C4-2B (cell line): ENCODE measurements at regions not wholly inside any gene's neighbourhood (a gene's known extent, or its start where the extent isn't known, plus 50 kb on each side); places are given as distances from the start of the nearest gene placed in this dataset.

Experiments used
- H3K27ac ChIP-seq: fragments of 450-650 bp; 2 replicates; pipeline ENCODE4 v1.5.1; 2017
- ZFX ChIP-seq: fragments of 450-650 bp; IDR thresholded peaks from 2 replicates; pipeline ENCODE4 v1.6.1; 2017
- TF ChIP-seq, protein P1 (sequence below): fragments of 450-650 bp; conservative IDR thresholded peaks from 2 replicates; pipeline ENCODE4 v1.5.1; 2017; ENCODE audit warnings: mild to moderate bottlenecking

GRCh38 chr4:18813055-18813454, 791.5 kb upstream of the LCORL start:
- no peak overlapping the region for H3K27ac ChIP-seq
- TF ChIP-seq, protein P1, sequence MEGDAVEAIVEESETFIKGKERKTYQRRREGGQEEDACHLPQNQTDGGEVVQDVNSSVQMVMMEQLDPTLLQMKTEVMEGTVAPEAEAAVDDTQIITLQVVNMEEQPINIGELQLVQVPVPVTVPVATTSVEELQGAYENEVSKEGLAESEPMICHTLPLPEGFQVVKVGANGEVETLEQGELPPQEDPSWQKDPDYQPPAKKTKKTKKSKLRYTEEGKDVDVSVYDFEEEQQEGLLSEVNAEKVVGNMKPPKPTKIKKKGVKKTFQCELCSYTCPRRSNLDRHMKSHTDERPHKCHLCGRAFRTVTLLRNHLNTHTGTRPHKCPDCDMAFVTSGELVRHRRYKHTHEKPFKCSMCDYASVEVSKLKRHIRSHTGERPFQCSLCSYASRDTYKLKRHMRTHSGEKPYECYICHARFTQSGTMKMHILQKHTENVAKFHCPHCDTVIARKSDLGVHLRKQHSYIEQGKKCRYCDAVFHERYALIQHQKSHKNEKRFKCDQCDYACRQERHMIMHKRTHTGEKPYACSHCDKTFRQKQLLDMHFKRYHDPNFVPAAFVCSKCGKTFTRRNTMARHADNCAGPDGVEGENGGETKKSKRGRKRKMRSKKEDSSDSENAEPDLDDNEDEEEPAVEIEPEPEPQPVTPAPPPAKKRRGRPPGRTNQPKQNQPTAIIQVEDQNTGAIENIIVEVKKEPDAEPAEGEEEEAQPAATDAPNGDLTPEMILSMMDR: no peak
- no peak for TF ChIP-seq ZFX

DNA sequence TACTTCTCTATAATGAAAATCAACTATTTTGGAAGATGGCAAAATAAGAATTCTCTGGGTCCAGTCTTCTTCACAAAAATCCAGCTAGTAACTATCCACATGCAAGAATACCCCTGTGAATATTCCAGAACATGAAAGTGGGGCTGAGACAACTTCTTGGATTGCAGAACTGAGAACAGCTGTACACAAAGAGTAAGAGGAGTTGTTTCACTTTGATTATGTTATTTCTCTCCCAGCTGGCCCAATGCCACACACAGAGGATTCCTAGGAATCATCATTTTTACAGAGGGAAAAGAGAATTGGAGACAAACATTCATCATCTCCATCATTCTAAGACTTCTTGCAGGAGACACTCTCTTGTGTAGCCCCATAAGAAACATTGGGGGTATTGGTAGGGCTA, 782.2 kb upstream of the LCORL start:
- no peak overlapping the region for H3K27ac ChIP-seq
- TF ChIP-seq, protein P1: no peak
- TF ChIP-seq ZFX: no peak

DNA sequence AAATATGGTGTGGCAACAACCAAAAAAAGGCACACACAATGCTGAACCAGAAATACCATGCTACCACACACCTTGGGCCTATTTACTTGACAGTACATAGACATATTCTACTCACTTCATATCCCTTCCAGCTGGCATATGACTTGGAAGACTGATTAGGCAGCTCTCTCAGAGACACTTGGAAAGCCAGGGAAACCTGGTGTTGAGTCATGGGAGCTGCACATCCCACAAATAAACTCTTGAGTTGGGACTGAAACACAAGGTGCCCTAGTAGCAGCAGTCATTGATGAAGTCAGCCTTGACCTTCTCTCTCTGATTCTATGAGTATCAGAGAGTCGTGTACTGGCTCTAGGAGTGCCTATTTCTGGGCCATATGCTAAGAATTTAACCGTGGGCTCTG, 776.6 kb upstream of the LCORL start:
- TF ChIP-seq, protein P1: no peak
- no peak for TF ChIP-seq ZFX
- no peak overlapping the region for H3K27ac ChIP-seq

DNA sequence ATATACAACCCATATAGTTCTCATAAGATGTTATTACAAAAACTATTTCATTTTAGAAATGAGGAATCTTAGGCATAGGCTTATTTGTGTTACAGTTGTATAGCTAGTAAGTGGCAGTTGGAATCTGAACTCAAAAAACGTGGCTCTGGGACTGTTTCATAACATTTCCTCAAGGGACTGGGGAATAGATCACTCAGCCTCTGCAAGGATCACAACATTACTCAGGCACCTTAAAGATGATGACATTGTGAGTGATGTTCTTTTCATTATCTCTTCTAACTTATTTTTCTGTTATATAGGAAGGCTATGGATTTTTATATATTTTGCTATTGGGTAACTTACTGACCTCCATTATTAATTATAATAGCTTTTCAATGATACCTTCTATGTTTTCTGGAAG, 774.2 kb upstream of the LCORL start:
- TF ChIP-seq, protein P1: no peak
- no peak for TF ChIP-seq ZFX
- no peak overlapping the region for H3K27ac ChIP-seq

GRCh38 chr4:18777190-18777930, 755.8 kb upstream of the LCORL start:
- TF ChIP-seq ZFX: no peak
- TF ChIP-seq, protein P1: no peak

GRCh38 chr4:18767921-18768320, 746.4 kb upstream of the LCORL start:
- TF ChIP-seq, protein P1: no peak
- TF ChIP-seq ZFX: no peak
- no peak overlapping the region for H3K27ac ChIP-seq

More at GRCh38 chr4:18777190-18777930, 755.8 kb upstream of the LCORL start:
- no peak overlapping the region for H3K27ac ChIP-seq

- no peak for TF ChIP-seq ZFX
- TF ChIP-seq, protein P1: no peak
- no peak overlapping the region for H3K27ac ChIP-seq
Observed at GRCh38 chr4:18756671-18757070, 735.1 kb upstream of the LCORL start.
